Ishikawa (cell line): ENCODE measurements at regions not wholly inside any gene's neighbourhood (a gene's known extent, or its start where the extent isn't known, plus 50 kb on each side); places are given as distances from the start of the nearest gene placed in this dataset.

Source experiments
- CEBPB ChIP-seq: IDR thresholded peaks from 2 replicates; pipeline ENCODE4 v1.6.1; 2012
- CREB1 ChIP-seq: IDR thresholded peaks from 2 replicates; pipeline ENCODE4 v1.6.1; 2012; ENCODE audit warnings: low read depth
- EGR1 ChIP-seq: IDR thresholded peaks from 2 replicates; pipeline ENCODE4 v1.6.1; 2012
- EP300 ChIP-seq: IDR thresholded peaks from 2 replicates; pipeline ENCODE4 v1.6.1; 2012; ENCODE audit warnings: borderline replicate concordance
- FOXM1 ChIP-seq: IDR thresholded peaks from 2 replicates; pipeline ENCODE4 v1.6.1; 2012; ENCODE audit warnings: low read depth, borderline replicate concordance
- NFIC ChIP-seq: IDR thresholded peaks from 2 replicates; pipeline ENCODE4 v1.6.1; 2012
- RAD21 ChIP-seq: IDR thresholded peaks from 2 replicates; pipeline ENCODE4 v1.6.1; 2012; ENCODE audit warnings: low read depth
- REST ChIP-seq: IDR thresholded peaks from 2 replicates; pipeline ENCODE4 v1.6.1; 2012; ENCODE audit warnings: low read depth, mild to moderate bottlenecking
- TAF1 ChIP-seq: IDR thresholded peaks from 2 replicates; pipeline ENCODE4 v1.6.1; 2012; ENCODE audit warnings: low read depth, mild to moderate bottlenecking
- TCF12 ChIP-seq: IDR thresholded peaks from 2 replicates; pipeline ENCODE4 v1.6.1; 2012; ENCODE audit warnings: low read depth
- TEAD4 ChIP-seq: IDR thresholded peaks from 2 replicates; pipeline ENCODE4 v1.6.1; 2012
- YY1 ChIP-seq: IDR thresholded peaks from 2 replicates; pipeline ENCODE4 v1.6.1; 2012; ENCODE audit warnings: low read depth
- ZBTB7A ChIP-seq: IDR thresholded peaks from 2 replicates; pipeline ENCODE4 v1.6.1; 2012; ENCODE audit warnings: low read depth
- TF ChIP-seq, protein P1 (sequence below): IDR thresholded peaks from 2 replicates; pipeline ENCODE4 v1.6.1; 2012
- TF ChIP-seq, protein P2 (sequence below): IDR thresholded peaks from 2 replicates; pipeline ENCODE4 v1.6.1; 2012

GRCh38 chr6:114576330-114576729, 233.5 kb upstream of the HS3ST5 start:
- TF ChIP-seq, protein P1, sequence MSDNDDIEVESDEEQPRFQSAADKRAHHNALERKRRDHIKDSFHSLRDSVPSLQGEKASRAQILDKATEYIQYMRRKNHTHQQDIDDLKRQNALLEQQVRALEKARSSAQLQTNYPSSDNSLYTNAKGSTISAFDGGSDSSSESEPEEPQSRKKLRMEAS = no peak
- TF ChIP-seq NFIC (no peak), FOXM1 (no peak)

- TF ChIP-seq, protein P2, sequence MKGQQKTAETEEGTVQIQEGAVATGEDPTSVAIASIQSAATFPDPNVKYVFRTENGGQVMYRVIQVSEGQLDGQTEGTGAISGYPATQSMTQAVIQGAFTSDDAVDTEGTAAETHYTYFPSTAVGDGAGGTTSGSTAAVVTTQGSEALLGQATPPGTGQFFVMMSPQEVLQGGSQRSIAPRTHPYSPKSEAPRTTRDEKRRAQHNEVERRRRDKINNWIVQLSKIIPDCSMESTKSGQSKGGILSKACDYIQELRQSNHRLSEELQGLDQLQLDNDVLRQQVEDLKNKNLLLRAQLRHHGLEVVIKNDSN = no peak
- TF ChIP-seq CEBPB (no peak), RAD21 (no peak), YY1 (no peak), ZBTB7A (no peak), REST (no peak), NFIC (no peak), TCF12 (no peak), TAF1 (no peak), EP300 (no peak)
- TF ChIP-seq, protein P1 = no peak
These were observed 226.8 kb upstream of the HS3ST5 start for GRCh38 chr6:114569669-114570068.

GRCh38 chr6:114564302-114564933, 221.6 kb upstream of the HS3ST5 start:
- TF ChIP-seq NFIC = no peak
- TF ChIP-seq YY1 = no peak
- TF ChIP-seq FOXM1 = no peak
- TF ChIP-seq TAF1 = no peak

- no peak for TF ChIP-seq FOXM1
- TF ChIP-seq, protein P2 = no peak
- no peak for TF ChIP-seq TCF12
- TF ChIP-seq NFIC = no peak
- TF ChIP-seq CEBPB = no peak
- TF ChIP-seq EP300 = no peak
- TF ChIP-seq EGR1 = no peak
- TF ChIP-seq, protein P1 = no peak
- no peak for TF ChIP-seq TAF1
- no peak for TF ChIP-seq ZBTB7A
- TF ChIP-seq CREB1 = no peak
These were observed 216.6 kb upstream of the HS3ST5 start for GRCh38 chr6:114559419-114559818.

DNA sequence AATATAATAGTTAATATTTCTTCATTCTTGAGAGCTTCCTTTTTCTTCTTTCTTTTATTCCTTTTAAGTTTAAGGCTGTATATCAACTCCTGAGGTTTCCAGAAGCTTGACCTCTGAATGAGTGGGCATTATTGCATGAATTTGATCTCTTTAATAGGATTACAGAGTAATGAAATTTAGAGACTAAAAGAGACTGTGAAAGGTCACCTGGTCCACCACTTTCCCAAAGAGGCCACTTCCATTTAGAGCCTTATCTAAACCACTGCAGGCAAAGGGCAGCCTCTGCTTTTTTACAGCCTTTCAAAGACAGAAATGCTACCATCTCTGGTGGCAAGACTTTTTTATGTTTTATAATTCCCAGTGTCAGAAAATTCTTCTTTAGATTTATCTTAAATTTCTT, 215.3 kb upstream of the HS3ST5 start:
- no peak for TF ChIP-seq NFIC
- TF ChIP-seq TEAD4 = no peak

GRCh38 chr6:114556846-114557488, 214.1 kb upstream of the HS3ST5 start:
- TF ChIP-seq YY1 = no peak
- TF ChIP-seq TAF1 = no peak
- TF ChIP-seq ZBTB7A = no peak
- no peak for TF ChIP-seq RAD21
- TF ChIP-seq EP300 = no peak
- no peak for TF ChIP-seq NFIC
- TF ChIP-seq CEBPB = no peak
- no peak for TF ChIP-seq TEAD4
- TF ChIP-seq TCF12 = no peak
- TF ChIP-seq EGR1 = no peak
- TF ChIP-seq, protein P1 = no peak
- TF ChIP-seq REST = no peak
- TF ChIP-seq CREB1 = no peak
- TF ChIP-seq, protein P2 = no peak
- TF ChIP-seq FOXM1 = no peak
